ENCODE measurements at regions not wholly inside any gene's neighbourhood (a gene's known extent, or its start where the extent isn't known, plus 50 kb on each side); places are given as distances from the start of the nearest gene placed in this dataset.

DNA sequence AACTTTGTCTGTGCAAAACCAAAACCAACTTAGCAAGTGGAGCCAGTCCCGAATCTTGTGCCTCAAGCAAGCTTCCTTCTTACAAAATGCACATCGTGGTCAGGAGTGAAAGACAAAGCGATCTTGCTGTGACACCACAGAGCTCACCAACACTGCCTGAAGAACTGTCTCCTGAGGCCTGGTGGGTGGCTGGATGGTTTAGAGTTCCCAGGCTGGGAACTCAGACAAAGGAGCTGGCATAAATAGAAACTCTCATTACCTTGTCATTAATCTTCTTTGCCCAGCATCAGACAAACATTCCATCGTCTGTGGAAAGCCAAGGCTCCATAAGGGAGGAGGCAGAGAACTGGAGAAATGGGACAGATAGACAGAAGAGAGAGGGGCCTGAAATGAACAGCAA, 144.8 kb downstream of the KCNA5 start:
- DNase-seq, result no peak
- Histone ChIP-seq H3K4me3 (ENCODE audit: low read depth in 2 of 2, low read length in 1 of 2) (no peak overlapping the region), H3K9me3 (no peaks in the 10 kb centered on the region), H3K4me2 (no peak overlapping the region), H3K9me2 (no peaks in the 10 kb centered on the region), H3K79me2 (ENCODE audit: insufficient read depth) (no peaks in the 10 kb centered on the region), H4K20me1 (ENCODE audit: insufficient read depth) (no peaks in the 10 kb centered on the region), H3K36me3 (replicated peaks in 1 of 2; ENCODE audit: control insufficient read depth in 1 of 2, insufficient read depth in 2 of 2, low read length in 1 of 2) (peaks cover 0 to 9% of the 10 kb centered on the region in 2 experiments), H3K27me3 (ENCODE audit: insufficient read depth) (no peaks in the 10 kb centered on the region), H3K4me1 (ENCODE audit: control insufficient read depth in 1 of 2, insufficient read depth in 2 of 2, low read depth in 1 of 2, low read length in 1 of 2) (no peaks in the 10 kb centered on the region), H3F3A (replicated peaks; ENCODE audit: insufficient read depth) (no peaks in the 10 kb centered on the region), H3K9ac (no peak overlapping the region), H2AFZ (ENCODE audit: low read depth) (no peak overlapping the region), H3K27ac (ENCODE audit: low read depth in 2 of 2, low read length in 1 of 2) (no peak overlapping the region)
- WGBS (ENCODE audit: low lambda C conversion rate), result 82% methylated on average over 4 of the region's 4 CpGs
- CTCF ChIA-PET, result interaction anchor here (0.9 kb wide), 1 partner anchor 14 kb away, joined by 3 read pairs; no protein-coding TSS in a partner anchor
- POLR2A ChIA-PET, result no interaction called here
- TF ChIP-seq FOXJ3 (CRISPR knock-in tag; IDR thresholded peaks at IDR 0.05), result no peak
- no peak for TF ChIP-seq GATA2 (CRISPR knock-in tag; IDR thresholded peaks at IDR 0.05)
- TF ChIP-seq RCOR1 (IDR thresholded peaks at IDR 0.05; ENCODE audit: low read length), result no peak

DNA sequence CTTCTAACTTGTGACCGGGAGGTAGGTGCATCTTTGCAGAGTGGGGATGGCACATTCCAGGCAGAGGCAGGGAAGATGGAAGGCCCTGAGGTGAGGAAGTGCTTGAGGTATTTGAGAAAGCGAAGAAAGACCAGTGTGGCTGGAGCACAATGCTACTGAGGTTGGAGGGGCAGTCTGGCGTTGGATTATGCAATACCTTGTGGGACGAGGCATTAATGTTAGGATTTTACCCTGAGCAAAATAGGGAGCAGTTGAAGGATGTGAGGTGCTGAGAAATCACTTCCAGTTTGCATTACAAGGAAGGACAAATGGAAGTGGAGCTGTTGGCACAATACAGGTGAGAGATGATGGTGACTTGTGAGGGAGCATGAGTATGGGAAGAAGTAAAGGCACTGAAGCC, 145.5 kb downstream of the KCNA5 start:
- ChIA-PET CTCF (interaction anchor here (0.9 to 1.1 kb wide), 3 partner anchors 11 to 13 kb away, joined by 3 read pairs; no protein-coding TSS in a partner anchor), POLR2A (no interaction called here)
- no peak for DNase-seq
- Histone ChIP-seq H3F3A (replicated peaks; ENCODE audit: insufficient read depth) (no peaks in the 10 kb centered on the region), H3K79me2 (ENCODE audit: insufficient read depth) (no peaks in the 10 kb centered on the region), H2AFZ (ENCODE audit: low read depth) (no peak overlapping the region), H3K36me3 (replicated peaks in 1 of 2; ENCODE audit: control insufficient read depth in 1 of 2, insufficient read depth in 2 of 2, low read length in 1 of 2) (peaks cover 0 to 9% of the 10 kb centered on the region in 2 experiments), H3K4me3 (ENCODE audit: low read depth in 2 of 2, low read length in 1 of 2) (no peak overlapping the region), H3K9me2 (no peaks in the 10 kb centered on the region), H4K20me1 (ENCODE audit: insufficient read depth) (no peaks in the 10 kb centered on the region), H3K9ac (no peak overlapping the region), H3K27me3 (ENCODE audit: insufficient read depth) (no peaks in the 10 kb centered on the region), H3K4me1 (ENCODE audit: control insufficient read depth in 1 of 2, insufficient read depth in 2 of 2, low read depth in 1 of 2, low read length in 1 of 2) (no peaks in the 10 kb centered on the region), H3K27ac (ENCODE audit: low read depth in 2 of 2, low read length in 1 of 2) (no peak overlapping the region), H3K9me3 (no peaks in the 10 kb centered on the region), H3K4me2 (no peak overlapping the region)
- TF ChIP-seq SIN3A (IDR thresholded peaks at IDR 0.05; ENCODE audit: borderline replicate concordance, low read depth, low read length) (no peak), MXI1 (IDR thresholded peaks at IDR 0.05; ENCODE audit: low read depth, low read length) (no peak), JUND (IDR thresholded peaks at IDR 0.05) (no peak), EP300 (IDR thresholded peaks at IDR 0.05; ENCODE audit: borderline replicate concordance in 1 of 2, low read depth in 1 of 2, low read length in 1 of 2) (no peak), GABPA (IDR thresholded peaks at IDR 0.05; ENCODE audit: low read depth) (no peak), TCF12 (IDR thresholded peaks at IDR 0.05) (no peak), POLR2AphosphoS5 (IDR thresholded peaks at IDR 0.05; ENCODE audit: low read depth, low read length) (no peak), TEAD4 (IDR thresholded peaks at IDR 0.05; ENCODE audit: borderline replicate concordance, insufficient read depth) (no peak), NFIC (IDR thresholded peaks at IDR 0.05; ENCODE audit: borderline replicate concordance) (no peak), GATA2 (CRISPR knock-in tag; IDR thresholded peaks at IDR 0.05) (no peak), CHD2 (IDR thresholded peaks at IDR 0.05; ENCODE audit: low read length, partially characterized antibody) (no peak), ELF1 (IDR thresholded peaks at IDR 0.05) (no peak), NRF1 (IDR thresholded peaks at IDR 0.05; ENCODE audit: low read depth, low read length) (no peak), TAF1 (IDR thresholded peaks at IDR 0.05; ENCODE audit: borderline replicate concordance, low read depth, low read length) (no peak), SMC3 (IDR thresholded peaks at IDR 0.05; ENCODE audit: low read depth, low read length) (no peak)
- TF ChIP-seq, protein P1, sequence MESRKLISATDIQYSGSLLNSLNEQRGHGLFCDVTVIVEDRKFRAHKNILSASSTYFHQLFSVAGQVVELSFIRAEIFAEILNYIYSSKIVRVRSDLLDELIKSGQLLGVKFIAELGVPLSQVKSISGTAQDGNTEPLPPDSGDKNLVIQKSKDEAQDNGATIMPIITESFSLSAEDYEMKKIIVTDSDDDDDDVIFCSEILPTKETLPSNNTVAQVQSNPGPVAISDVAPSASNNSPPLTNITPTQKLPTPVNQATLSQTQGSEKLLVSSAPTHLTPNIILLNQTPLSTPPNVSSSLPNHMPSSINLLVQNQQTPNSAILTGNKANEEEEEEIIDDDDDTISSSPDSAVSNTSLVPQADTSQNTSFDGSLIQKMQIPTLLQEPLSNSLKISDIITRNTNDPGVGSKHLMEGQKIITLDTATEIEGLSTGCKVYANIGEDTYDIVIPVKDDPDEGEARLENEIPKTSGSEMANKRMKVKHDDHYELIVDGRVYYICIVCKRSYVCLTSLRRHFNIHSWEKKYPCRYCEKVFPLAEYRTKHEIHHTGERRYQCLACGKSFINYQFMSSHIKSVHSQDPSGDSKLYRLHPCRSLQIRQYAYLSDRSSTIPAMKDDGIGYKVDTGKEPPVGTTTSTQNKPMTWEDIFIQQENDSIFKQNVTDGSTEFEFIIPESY (IDR thresholded peaks at IDR 0.05; ENCODE audit: borderline replicate concordance, low read depth), result no peak
- TF ChIP-seq, protein P2, sequence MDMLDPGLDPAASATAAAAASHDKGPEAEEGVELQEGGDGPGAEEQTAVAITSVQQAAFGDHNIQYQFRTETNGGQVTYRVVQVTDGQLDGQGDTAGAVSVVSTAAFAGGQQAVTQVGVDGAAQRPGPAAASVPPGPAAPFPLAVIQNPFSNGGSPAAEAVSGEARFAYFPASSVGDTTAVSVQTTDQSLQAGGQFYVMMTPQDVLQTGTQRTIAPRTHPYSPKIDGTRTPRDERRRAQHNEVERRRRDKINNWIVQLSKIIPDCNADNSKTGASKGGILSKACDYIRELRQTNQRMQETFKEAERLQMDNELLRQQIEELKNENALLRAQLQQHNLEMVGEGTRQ (IDR thresholded peaks at IDR 0.05; ENCODE audit: borderline replicate concordance, low read depth, low read length), result no peak
- TF ChIP-seq, protein P3, sequence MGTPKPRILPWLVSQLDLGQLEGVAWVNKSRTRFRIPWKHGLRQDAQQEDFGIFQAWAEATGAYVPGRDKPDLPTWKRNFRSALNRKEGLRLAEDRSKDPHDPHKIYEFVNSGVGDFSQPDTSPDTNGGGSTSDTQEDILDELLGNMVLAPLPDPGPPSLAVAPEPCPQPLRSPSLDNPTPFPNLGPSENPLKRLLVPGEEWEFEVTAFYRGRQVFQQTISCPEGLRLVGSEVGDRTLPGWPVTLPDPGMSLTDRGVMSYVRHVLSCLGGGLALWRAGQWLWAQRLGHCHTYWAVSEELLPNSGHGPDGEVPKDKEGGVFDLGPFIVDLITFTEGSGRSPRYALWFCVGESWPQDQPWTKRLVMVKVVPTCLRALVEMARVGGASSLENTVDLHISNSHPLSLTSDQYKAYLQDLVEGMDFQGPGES (IDR thresholded peaks at IDR 0.05; ENCODE audit: low read depth, low read length), result no peak
- TF ChIP-seq, protein P4, sequence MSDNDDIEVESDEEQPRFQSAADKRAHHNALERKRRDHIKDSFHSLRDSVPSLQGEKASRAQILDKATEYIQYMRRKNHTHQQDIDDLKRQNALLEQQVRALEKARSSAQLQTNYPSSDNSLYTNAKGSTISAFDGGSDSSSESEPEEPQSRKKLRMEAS (IDR thresholded peaks at IDR 0.05; ENCODE audit: low read depth), result no peak
- TF ChIP-seq, protein P5, sequence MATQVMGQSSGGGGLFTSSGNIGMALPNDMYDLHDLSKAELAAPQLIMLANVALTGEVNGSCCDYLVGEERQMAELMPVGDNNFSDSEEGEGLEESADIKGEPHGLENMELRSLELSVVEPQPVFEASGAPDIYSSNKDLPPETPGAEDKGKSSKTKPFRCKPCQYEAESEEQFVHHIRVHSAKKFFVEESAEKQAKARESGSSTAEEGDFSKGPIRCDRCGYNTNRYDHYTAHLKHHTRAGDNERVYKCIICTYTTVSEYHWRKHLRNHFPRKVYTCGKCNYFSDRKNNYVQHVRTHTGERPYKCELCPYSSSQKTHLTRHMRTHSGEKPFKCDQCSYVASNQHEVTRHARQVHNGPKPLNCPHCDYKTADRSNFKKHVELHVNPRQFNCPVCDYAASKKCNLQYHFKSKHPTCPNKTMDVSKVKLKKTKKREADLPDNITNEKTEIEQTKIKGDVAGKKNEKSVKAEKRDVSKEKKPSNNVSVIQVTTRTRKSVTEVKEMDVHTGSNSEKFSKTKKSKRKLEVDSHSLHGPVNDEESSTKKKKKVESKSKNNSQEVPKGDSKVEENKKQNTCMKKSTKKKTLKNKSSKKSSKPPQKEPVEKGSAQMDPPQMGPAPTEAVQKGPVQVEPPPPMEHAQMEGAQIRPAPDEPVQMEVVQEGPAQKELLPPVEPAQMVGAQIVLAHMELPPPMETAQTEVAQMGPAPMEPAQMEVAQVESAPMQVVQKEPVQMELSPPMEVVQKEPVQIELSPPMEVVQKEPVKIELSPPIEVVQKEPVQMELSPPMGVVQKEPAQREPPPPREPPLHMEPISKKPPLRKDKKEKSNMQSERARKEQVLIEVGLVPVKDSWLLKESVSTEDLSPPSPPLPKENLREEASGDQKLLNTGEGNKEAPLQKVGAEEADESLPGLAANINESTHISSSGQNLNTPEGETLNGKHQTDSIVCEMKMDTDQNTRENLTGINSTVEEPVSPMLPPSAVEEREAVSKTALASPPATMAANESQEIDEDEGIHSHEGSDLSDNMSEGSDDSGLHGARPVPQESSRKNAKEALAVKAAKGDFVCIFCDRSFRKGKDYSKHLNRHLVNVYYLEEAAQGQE (IDR thresholded peaks at IDR 0.05; ENCODE audit: low read depth, low read length), result no peak
- WGBS (ENCODE audit: low lambda C conversion rate), result 63% methylated on average over 4 of the region's 4 CpGs
